PC-9 (cell line): ENCODE measurements at regions not wholly inside any gene's neighbourhood (a gene's known extent, or its start where the extent isn't known, plus 50 kb on each side); places are given as distances from the start of the nearest gene placed in this dataset.
"Not testable (repeated sequence)": the region's sequence is repeated elsewhere in the genome, so short reads cannot be mapped to it uniquely, and the experiment has no call there.

Source experiments
- EZH2 ChIP-seq: fragments of 200-600 bp; sonication (generic); IDR thresholded peaks from 2 replicates; pipeline ENCODE4 v1.8.0; 2017; ENCODE audit warnings: antibody characterized with exemption, low read depth
- TF ChIP-seq, protein P1 (sequence below): fragments of 200-600 bp; sonication (generic); conservative IDR thresholded peaks from 2 replicates; pipeline ENCODE4 v1.6.1; 2017; ENCODE audit warnings: mixed run types, antibody characterized with exemption, mild to moderate bottlenecking, moderate library complexity

DNA sequence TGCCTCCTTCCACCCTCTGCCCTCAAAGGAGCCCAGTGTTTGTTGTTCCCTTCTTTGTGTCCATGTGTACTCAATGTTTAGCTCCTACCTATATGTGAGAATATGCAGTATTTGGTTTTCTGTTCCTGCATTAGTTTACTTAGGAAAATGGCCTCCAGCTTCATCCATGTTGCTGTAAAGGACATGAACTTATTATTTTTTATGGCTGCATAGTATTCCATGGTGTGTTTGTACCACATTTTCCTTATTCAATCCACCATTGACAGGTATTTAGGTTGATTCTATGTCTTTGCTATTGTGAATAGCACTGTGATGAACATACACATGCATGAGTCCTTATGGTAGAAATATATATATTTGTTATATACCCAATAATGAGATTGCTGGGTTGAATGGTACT lies 89.2 kb downstream of the CETN3 start:
- TF ChIP-seq EZH2 = not testable (repeated sequence)
- TF ChIP-seq, protein P1, sequence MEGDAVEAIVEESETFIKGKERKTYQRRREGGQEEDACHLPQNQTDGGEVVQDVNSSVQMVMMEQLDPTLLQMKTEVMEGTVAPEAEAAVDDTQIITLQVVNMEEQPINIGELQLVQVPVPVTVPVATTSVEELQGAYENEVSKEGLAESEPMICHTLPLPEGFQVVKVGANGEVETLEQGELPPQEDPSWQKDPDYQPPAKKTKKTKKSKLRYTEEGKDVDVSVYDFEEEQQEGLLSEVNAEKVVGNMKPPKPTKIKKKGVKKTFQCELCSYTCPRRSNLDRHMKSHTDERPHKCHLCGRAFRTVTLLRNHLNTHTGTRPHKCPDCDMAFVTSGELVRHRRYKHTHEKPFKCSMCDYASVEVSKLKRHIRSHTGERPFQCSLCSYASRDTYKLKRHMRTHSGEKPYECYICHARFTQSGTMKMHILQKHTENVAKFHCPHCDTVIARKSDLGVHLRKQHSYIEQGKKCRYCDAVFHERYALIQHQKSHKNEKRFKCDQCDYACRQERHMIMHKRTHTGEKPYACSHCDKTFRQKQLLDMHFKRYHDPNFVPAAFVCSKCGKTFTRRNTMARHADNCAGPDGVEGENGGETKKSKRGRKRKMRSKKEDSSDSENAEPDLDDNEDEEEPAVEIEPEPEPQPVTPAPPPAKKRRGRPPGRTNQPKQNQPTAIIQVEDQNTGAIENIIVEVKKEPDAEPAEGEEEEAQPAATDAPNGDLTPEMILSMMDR = not testable (repeated sequence)
